A673 (cell line): ENCODE measurements at regions not wholly inside any gene's neighbourhood (a gene's known extent, or its start where the extent isn't known, plus 50 kb on each side); places are given as distances from the start of the nearest gene placed in this dataset.

Experiments
- BruUV-seq: library from RNA; stranded (reverse); fragments of 400-500 nt; replicated peaks from 2 replicates; lab custom pipeline; 2021; lab: Mats Ljungman, UMichigan
- CTCF ChIA-PET: fragments of 300-600 bp; sonication (Branson Sonifier 250); formaldehyde crosslinking; loops from one replicate; lab custom pipeline; 2022; ENCODE audit warnings: antibody characterized with exemption; lab: Charles Lee
- POLR2A ChIA-PET: fragments of 300-600 bp; sonication (Branson Sonifier 250); formaldehyde crosslinking; loops from one replicate; lab custom pipeline; 2022; ENCODE audit warnings: antibody characterized with exemption; ENCODE audit not compliant: low non-redundant PET; lab: Charles Lee
- DNase-seq: peaks from one replicate; pipeline ENCODE4 v3.0.0-alpha.2; 2015; ENCODE audit warnings: low spot score
- H3K27ac ChIP-seq: fragments of 200-600 bp; sonication (generic); 2 replicates; pipeline ENCODE4 v1.5.1; 2016; ENCODE audit warnings: mixed run types, low read depth, mild to moderate bottlenecking, mixed read lengths, antibody characterized with exemption, low read length; ENCODE audit not compliant: poor library complexity, severe bottlenecking
- H3K27me3 ChIP-seq: fragments of 200-600 bp; sonication (generic); replicated peaks from 2 replicates; pipeline ENCODE4 v1.6.1; 2017; ENCODE audit warnings: mixed run types, low read depth, mild to moderate bottlenecking, mixed read lengths, antibody characterized with exemption, low read length; ENCODE audit not compliant: insufficient read depth, poor library complexity
- H3K36me3 ChIP-seq: fragments of 200-600 bp; sonication (generic); 2 replicates; pipeline ENCODE4 v1.6.1; 2016; ENCODE audit warnings: mixed run types, mild to moderate bottlenecking, mixed read lengths, antibody characterized with exemption, low read length; ENCODE audit not compliant: insufficient read depth, poor library complexity, severe bottlenecking
- H3K4me1 ChIP-seq: fragments of 200-600 bp; sonication (generic); 2 replicates; pipeline ENCODE4 v1.6.1; 2017; ENCODE audit warnings: mixed run types, mild to moderate bottlenecking, mixed read lengths, antibody characterized with exemption, low read length; ENCODE audit not compliant: insufficient read depth, poor library complexity, severe bottlenecking
- H3K4me3 ChIP-seq: fragments of 200-600 bp; sonication (generic); 2 replicates; pipeline ENCODE4 v1.5.1; 2016; ENCODE audit warnings: low read depth, mixed run types, mild to moderate bottlenecking, mixed read lengths, low read length; ENCODE audit not compliant: poor library complexity, severe bottlenecking
- H3K9me3 ChIP-seq: fragments of 200-600 bp; sonication (generic); 2 replicates; pipeline ENCODE4 v1.6.1; 2016; ENCODE audit warnings: mixed run types, low read depth, mild to moderate bottlenecking, mixed read lengths, antibody characterized with exemption, low read length; ENCODE audit not compliant: poor library complexity, severe bottlenecking
- CTCF ChIP-seq: fragments of 300-800, 200-600 bp; sonication (generic); conservative IDR thresholded peaks from 2 replicates; pipeline ENCODE4 v1.5.1; 2017; ENCODE audit warnings: low read depth, mild to moderate bottlenecking, antibody characterized with exemption, low read length, moderate library complexity, mixed read lengths
- EZH2 ChIP-seq: fragments of 200-600 bp; sonication (generic); IDR thresholded peaks from 2 replicates; pipeline ENCODE4 v1.6.1; 2017; ENCODE audit warnings: borderline replicate concordance, low read depth, mild to moderate bottlenecking, mixed read lengths, antibody characterized with exemption, low read length; ENCODE audit not compliant: poor library complexity, severe bottlenecking
- intact Hi-C: fragments of 100-400 bp; cut with micrococcal nuclease; formaldehyde crosslinking; loops from one replicate; pipeline ENCODE4 v1.10.0; 2022; ENCODE audit not compliant: unreplicated experiment

GRCh38 chr1:170296642-170297041 is 150.9 kb downstream of the NTMT2 start:
- Histone ChIP-seq H3K4me3 (no peak overlapping the region), H3K4me1 (no peaks in the 10 kb centered on the region), H3K36me3 (no peaks in the 10 kb centered on the region), H3K27me3 (no peaks in the 10 kb centered on the region), H3K27ac (no peak overlapping the region), H3K9me3 (no peaks in the 10 kb centered on the region)
- BruUV-seq, result no TSS peak
- POLR2A ChIA-PET, result no interaction called here
- TF ChIP-seq CTCF (no peak), EZH2 (no peak)
- CTCF ChIA-PET, result no interaction called here
- DNase-seq, result no peak
- intact Hi-C loops, result no loop called here

- POLR2A ChIA-PET, result no interaction called here
- TF ChIP-seq EZH2 (no peak), CTCF (no peak)
- intact Hi-C loops, result no loop called here
- Histone ChIP-seq H3K27ac (no peak overlapping the region), H3K27me3 (no peaks in the 10 kb centered on the region), H3K4me3 (no peak overlapping the region), H3K9me3 (no peaks in the 10 kb centered on the region), H3K4me1 (no peaks in the 10 kb centered on the region), H3K36me3 (no peaks in the 10 kb centered on the region)
- BruUV-seq, result no TSS peak
- CTCF ChIA-PET, result no interaction called here
- DNase-seq, result no peak
These were observed 155.8 kb downstream of the NTMT2 start for GRCh38 chr1:170301596-170301995.

DNA sequence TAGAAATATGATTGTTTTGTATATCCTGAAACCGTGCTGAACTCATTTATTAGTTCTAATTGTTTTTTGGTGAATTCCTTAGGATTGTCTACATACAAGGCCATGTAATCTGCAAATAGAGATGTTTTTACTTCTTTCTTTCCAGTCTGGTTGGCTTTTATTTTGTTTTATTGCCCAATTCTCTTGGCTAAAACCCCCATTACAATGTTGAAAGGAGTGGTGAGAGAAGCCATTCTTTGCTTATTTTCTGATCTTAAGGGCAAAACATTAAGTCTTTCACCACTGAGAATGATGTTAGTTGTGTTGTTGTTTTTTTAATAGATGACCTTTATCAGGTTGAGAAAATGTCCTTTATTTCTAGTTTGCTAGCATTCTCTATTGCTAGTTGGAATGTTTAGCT is 157.3 kb downstream of the NTMT2 start:
- no peaks in the 10 kb centered on the region for H3K4me1 ChIP-seq
- no TSS peak for BruUV-seq
- DNase-seq, result no peak
- no peaks in the 10 kb centered on the region for H3K9me3 ChIP-seq
- intact Hi-C loops, result no loop called here
- H3K36me3 ChIP-seq, result no peaks in the 10 kb centered on the region
- POLR2A ChIA-PET, result no interaction called here
- CTCF ChIA-PET, result no interaction called here
- no peaks in the 10 kb centered on the region for H3K27me3 ChIP-seq
- H3K27ac ChIP-seq, result no peak overlapping the region
- H3K4me3 ChIP-seq, result no peak overlapping the region
- TF ChIP-seq CTCF, result no peak
- TF ChIP-seq EZH2, result no peak
